UCSD-AML1 (cell line): ENCODE measurements at regions not wholly inside any gene's neighbourhood (a gene's known extent, or its start where the extent isn't known, plus 50 kb on each side); places are given as distances from the start of the nearest gene placed in this dataset.

Source experiments
- DNase-seq: peaks from one replicate; lab custom pipeline; 2025; ENCODE audit not compliant: unreplicated experiment; lab: John Stamatoyannopoulos, UW

DNA sequence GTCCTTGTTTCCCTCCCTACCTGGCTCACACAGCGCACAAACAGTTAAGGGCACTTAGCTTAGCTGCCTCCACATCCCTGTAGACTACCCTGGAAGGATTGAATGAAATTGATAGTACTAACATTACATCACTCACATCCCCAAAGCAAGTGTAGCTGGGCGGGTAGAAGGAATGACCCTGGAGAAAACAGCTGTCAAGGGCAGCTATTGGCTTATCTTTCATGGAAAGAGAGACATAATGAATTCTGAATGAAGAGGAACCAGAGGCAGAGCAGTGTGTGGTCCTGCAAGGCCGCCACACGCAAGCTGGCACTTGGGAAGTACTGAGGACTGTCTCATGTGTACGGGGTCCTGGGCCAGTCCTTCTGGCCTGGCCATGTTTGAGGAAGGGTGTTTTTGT lies 369.6 kb upstream of the RGMA start:
- DNase-seq, result no peak

DNA sequence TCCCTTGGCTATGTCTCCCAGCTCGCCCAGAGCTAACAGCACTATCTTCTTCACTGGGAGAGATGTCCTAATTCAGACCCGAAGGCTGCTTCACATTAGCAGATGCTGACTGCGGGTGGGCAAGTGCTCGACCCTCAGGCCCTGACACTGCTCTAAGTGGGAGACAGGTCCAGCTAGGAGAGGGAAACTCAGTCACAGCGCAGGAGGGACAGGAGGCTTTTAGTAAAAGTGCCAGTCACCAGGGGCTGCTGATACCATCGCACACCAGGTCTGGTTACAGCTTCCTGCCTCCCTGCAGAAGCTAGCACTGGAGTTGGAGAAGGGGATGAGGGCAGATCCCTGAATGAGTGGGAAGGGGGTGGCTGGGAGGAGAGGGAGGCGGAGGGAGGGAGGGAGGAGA lies 365.8 kb upstream of the RGMA start:
- no peak for DNase-seq

DNA sequence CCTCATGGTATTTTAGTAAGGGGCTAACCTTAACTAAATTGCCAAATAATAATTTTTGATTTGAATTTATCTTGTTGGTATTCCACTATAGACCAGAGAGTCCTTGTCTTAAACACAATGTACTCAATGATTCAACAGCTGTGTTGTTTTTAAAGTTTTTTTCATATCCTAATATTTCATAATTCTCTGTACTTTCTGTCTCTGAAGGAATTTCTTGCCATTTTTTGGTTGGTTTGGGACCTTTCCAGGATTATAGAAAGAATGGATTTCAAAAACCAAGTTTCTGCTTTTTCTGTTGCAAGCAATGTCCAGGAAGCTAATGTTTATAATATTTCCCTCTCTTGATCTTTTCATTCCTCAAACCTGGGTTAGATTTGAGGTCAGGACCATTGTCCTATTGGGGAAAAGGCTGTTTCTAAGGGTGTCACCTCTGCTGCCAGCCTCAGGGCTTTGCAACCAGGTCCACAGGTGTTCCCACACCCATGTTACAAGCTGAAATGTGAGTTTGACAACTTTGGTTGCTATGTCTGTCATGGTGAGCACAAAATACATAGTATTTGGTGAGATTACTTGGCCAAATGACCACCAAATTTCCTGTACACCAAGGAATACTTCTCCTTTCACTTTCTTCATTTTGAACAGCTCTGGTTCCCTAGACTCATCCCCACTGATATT lies 363.7 kb upstream of the RGMA start:
- no peak for DNase-seq

DNA sequence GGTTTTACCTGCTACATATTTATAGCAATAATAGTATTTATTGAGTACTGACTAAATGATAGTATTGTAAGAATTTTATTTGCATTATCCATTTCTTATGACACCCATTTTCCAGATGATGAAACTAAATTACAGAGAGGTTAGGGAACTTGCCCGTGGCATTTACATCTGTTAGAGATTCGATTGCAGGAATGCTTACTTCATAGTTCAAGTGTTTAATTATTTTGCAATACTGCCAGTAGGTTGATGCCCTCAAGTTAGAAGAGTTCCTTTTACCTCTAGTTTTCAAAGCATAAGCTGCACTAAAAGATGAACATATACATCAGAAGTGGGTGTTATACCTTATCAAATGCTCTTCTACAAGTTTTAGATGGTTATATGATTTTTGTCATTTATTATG lies 362.8 kb upstream of the RGMA start:
- no peak for DNase-seq

DNA sequence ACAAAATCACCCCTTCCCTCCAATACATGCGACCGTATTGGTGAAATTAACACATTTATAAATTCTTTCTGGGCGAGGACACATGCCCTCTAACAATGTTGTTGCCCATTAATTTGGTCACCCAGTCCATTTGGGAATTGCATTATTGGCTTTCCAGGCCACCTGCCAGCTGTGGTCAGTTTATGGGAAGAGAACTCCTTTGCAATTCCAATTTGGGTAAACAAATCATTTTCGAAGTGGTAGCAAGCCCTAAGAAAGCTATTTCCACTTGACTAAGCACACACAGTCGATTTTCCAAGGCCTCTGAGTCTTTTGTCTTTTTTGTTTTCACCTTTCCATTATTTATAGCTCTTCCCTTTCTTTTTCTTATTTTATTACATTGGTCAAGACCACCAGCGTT lies 362.3 kb upstream of the RGMA start:
- no peak for DNase-seq

DNA sequence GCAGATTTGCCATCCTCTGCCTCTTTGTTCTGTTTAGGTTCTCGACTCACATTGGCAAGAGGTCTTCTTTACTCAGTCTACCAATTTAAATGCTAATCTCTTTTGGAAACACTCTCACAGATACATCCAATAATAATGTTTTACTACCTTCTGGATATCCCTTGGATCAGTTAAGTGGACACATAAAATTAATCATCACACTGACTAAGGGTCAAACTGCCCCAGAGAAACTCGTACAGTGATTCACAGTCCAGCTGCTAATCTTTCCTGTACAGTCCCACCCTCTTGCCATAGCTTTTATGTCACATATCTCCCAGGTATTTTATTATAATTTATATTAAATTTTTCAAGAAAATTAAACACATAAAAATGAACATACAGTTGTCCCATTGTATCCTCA lies 360.8 kb upstream of the RGMA start:
- no peak for DNase-seq

DNA sequence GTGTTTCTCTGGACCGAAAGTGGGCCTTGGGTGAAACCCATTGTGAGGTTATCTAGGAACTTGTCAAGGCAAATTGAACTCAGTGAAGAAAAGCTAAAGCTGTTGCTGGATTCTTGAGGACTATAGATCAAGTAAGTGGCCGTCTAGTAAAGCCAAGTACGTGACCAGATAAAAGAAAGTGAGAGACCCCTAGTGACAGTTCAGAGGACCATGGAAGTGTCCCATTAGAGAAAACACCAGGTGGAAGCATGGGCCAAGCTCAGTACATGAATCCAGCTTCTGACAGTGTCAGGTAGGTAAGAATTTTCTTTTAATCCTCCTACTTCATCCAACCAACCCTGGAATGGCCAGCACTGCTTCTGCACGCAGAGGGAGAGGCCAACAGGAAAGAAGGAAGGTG lies 349.3 kb upstream of the RGMA start:
- no peak for DNase-seq

DNA sequence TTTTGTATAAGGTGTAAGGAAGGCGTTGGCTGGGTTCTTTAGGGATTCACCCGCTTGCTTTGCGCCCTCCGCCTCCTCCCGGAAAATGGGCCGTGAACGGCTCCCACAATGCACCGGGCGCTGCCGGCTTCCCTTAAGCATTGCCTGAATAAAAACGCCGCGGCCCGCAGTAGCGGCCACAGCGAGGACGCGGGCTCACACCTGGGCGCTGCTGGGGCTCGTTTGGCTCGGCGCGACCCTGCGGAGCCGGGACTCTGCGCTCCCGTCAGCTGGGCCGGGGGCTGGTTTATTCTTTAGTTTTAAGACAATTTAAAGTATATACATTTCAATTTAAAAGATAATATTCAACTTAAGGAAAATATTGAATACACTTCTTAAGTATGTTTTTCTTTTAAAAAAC lies 343.5 kb upstream of the RGMA start:
- no peak for DNase-seq

DNA sequence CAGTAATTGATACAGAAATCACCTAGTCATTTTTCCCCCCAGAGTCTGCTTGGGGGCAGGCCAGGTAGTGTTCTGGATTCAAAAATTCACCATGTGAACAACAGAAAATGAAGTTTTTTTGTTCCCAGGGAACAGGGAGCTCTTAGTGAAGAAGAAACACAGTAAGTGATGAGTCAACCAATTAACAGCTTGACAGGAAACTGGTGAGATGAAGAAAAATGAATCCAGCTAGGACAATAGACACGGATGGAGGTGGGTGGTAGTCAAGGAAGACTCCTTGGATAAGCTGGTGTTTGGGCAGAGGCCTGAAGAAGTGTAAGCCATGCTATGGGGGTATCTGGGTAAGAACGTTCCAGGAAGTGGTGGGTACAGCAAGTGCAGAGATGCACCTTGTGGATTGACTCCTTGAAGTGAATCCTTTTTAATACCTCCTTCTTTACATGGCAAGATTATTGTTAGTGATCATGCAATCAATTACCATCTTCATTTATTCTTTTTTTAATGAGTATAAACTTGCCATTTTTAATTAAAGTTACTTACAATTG lies 339.9 kb upstream of the RGMA start:
- DNase-seq, result no peak

DNA sequence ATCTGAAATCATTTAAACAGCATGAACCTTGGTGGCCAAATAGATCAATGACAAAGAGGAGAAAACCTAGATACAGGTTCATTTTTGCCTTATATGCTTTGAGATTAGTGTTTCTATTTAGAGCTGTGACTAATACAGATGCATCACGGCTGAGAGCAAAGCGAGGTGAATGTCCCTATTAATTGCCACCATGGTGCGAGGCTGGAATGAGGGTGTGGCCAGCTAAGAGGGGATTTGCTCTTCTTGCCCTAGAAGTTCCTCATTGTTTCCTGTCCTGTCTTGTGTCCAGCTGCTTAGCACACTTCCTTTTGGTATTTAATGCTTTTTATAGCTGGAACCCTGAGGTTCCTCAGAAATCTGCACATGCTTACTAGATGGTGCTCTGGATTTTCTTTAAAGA lies 339.1 kb upstream of the RGMA start:
- DNase-seq, result no peak

DNA sequence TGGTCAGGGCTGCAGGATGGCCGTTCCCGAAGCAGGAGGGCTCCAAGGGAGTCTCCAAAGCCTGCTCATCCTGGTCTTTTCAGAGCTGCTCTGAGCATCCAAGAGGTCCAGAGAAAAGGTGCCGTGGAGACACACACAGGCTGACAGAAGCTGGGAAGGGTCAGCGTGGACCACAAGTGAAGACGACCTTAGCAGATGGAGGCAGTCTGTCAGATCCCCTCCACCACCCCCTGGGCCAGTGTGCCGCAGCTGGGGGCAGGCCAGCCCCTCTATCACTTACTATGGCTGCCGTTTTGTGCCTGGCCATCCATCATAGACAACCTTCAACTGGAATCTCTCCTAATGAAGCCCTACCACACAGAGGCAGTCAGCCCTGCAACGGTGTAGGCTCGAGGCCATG lies 335.1 kb upstream of the RGMA start:
- no peak for DNase-seq

DNA sequence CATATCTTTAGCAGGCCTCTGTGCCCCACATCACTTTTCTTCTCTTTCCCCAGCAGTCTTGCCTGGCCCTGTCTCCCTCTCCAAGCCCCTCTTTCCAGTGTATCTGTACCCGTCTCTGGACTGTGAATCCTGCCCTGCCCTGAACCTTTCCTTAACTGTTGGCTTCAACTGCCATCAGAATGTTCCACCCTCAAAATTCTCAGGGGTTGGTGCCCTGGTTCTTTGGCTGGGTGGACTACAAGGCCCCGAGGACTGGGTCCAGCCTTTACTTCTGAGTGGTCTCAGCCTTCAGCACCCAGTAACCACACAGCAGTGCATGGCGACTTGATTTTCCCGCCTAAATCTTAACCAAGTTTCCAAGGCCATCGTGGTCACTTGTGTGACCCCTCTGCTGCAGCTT lies 333.5 kb upstream of the RGMA start:
- DNase-seq, result no peak

DNA sequence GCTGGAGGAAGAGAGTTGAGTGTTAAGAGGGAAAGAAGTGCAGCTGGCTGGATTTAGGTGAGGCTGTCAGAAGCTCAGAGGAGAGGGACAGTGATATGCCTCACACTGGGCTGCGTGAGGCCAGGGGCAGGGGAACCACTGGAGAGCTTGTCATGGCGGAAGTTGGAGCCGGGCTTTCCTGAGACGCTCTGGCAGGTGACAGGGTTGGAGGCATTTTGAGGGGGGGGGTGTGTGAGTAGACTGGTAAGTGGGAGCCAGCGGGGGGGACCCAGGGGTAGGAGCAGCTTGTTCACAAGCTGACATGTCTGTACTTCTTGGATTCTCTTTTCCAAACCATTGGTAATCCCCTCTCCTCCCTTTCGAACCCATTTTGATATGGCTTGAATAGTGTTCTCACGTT lies 331.5 kb upstream of the RGMA start:
- DNase-seq, result no peak

DNA sequence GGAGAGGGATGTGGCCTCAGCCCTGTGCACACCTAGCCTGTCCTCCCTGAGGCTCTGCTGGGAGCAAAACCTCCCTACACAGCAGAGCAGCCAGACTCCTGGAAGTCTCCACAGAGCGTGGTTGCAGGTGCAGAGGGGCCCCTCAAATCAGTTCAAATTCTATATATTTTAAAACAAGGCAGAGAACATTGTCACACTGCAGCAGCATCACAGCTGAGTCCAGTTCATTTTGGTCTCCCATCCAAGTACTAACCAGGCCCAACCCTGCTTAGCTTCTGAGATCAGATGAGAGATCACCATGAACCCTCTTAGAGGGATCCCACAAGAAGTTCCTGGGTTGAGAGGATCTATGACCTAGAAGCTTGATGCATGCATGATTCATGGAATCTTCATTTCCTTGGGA lies 331.0 kb upstream of the RGMA start:
- no peak for DNase-seq

DNA sequence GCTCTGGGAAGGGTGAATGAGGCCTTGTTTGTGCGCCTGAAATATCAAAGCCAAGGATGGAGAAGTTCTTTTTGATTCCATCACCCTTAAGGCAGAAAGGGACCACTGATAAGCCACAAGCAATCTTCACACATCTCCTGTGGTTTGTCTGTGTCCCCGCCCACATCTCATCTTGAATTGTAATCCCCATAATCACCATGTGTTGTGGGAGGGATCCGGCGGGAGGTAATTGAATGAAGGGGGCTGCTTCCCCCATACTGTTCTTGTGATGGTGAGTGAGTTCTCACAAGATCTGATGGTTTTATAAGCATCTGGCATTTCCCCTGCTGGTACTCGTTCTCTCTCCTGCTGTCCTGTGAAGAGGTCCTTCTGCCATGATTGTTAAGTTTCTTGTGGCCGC lies 329.6 kb upstream of the RGMA start:
- no peak for DNase-seq

DNA sequence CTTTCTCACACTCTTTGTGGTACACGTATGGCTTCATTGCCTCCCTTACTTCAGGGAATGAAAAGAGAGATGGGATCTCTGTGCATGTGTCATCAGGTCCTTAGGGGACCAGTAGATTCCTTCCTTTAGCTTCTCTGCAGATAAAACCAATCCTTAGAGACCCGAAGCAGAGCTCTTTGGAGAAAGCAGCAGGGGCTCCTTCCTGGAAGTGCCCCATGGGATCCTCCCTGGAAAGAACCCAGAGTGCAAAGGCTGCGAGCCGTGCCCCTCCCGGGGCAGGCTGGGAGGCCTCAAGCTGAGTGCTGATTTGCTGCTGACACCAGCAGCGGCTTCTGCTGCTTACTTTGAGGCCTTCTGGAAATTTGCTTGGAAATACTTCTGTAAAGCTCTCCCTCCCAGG lies 328.6 kb upstream of the RGMA start:
- DNase-seq, result no peak

DNA sequence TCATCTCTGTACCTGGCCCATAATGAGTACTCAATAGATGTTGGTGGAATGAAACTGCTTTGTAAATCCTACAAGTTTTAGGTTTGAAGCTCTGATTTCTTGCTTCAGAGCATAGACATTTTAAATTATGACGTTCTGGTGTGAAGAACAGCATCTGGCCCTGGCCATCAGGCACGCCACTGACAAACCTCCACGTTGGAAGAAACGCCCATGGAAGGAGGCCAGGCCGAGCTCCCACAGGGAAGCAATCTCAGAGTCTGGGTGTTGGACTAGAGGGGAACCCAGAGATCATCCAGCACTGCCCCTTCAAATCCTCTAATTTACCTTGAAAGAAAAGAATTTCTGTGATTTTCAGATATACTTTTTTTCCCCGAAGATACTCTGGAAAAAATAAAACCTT lies 328.1 kb upstream of the RGMA start:
- no peak for DNase-seq

DNA sequence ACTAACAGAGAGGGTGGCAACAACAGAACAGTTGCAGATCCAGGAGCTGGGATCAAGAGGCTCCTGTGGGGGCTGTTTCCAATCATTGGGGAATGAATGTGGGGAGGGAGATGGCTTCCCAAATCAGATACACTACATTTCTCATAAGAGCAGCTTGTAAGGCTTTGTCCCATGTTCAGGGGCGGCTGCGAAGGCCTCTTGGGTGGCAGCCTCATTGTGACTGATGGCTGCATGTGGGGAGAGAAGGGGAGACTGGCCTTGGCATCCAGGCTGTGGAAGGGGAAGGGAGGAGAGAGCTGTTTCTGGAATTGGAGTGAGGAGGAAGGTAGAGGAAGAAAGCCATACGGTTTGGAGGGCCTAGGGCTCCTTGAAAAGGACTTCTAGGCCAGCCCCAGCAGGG lies 326.6 kb upstream of the RGMA start:
- no peak for DNase-seq

DNA sequence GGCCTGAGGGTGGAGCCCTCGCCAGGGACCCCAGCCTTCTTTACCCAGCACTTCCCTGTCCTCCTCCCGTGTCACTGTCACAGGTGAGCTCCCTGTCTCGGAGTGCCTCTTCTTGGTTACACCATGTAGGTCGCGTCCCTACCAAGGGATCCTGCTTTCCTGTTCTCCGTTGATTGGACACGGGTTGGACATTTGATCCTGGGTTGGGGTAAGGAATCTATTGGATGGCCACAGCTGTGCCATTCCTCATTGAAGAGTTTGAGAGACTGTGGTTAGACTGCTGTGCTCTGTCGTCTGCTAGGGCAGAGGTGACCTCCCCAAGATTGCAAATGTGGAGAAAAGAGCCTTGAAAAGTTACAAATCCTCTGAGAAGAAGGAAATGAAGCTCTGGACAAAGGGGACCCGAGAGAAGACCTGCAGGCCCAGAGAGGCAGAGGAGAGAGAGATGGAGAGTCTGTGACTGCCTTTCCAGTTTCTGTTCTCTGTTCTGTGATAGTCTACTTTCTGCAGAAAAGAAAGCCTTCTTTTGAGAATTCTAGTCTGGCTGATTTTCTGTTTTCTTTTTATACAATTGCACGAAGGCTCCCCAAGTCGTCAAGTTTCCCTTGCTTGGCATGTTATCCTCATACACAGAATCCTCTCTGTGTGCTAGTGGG lies 325.7 kb upstream of the RGMA start:
- no peak for DNase-seq

DNA sequence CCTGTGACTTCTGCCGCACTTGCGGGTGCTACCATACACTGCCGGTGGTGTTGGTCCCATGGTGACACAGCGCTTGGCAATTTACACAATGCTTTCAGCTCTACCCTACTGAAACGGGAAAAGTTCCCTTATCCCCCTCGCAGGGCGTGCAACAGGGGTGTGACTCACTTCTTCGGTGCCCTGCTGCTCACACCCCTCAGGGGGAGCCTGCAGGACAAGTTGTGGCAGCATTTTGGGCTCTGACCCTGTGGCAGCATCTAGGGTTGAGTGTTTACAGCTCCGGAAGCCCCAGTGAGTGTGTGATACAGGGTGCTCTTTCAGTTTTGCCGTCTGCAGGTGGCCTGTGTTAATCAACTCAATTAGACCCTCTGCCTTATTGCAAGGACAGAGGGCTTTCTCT lies 324.7 kb upstream of the RGMA start:
- no peak for DNase-seq

DNA sequence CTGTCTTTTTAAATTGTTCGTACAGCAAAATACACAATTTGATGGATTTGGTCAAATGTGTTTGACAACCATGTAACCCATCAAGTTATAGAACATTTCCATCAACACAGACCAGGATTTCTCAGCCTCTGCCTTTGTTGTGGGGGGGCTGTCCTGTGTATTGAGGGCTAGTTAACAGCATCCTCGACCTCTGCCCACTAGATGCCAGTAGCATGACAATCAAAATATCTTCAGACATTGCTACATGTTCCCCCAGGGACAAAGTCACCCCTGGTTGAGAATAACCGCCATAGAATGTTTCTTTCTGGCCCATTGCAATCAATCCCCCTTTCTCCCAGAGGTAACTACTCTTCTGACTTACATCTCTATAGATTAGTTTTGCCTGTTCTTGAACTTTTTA lies 310.1 kb upstream of the RGMA start:
- no peak for DNase-seq

DNA sequence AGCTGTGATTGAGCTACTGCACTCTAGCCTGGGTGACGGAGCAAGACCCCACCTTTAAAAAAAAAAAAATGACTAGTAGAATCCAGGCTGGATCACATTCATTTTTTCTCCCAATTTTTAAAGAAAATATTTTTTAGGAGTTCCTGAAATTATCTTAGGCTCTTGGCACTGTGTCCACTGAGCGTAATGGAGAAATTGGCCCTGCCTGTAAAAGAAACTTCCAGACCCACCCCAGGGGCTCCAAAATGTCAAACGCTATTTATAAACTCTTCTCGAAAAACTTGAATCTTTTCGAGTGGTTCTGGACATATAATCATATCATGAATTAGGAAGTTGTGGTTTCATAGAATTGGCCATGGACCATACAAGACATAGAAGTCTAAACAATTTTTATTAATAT lies 300.2 kb upstream of the RGMA start:
- no peak for DNase-seq

DNA sequence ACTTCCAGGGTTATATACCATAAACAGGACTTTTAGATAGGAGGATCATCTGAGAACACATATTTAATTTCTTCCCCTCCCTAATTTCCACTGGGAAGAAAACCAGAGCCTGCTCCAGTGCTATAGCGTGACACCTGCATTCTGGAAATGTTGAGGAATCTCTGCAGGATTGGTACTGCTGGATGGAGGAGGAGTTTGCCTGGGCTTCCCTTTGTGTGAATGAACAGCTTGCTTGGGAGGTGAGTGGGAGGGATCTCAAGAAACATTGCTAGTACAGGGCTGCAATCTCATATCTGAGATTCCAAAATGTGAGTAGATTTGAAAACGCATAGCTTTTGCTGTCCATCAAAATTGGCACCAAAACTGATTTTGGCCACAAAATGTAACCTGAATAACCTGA lies 295.9 kb upstream of the RGMA start:
- DNase-seq, result no peak
